ENCODE measurements at regions not wholly inside any gene's neighbourhood (a gene's known extent, or its start where the extent isn't known, plus 50 kb on each side); places are given as distances from the start of the nearest gene placed in this dataset.

DNA sequence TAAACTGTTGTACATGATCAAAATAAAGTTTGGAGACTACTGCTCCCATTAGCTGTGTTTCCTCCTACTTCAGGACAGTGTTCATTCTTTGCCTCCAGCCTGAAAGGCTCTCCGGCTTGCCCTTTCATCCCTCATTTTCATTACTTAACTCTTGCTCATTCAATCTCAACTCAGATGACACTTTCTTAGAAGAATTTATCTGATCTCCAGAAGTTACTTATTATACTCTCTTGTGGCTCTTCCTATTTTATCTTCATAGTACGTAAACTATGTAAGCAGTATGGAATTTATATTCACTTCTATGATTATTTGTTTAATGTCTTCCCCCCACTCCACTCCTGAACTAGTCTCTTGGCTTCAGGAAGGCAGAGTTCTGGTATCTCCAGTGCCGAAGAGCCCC is 1737.9 kb upstream of the C9orf72 start:
- TF ChIP-seq TAF1 (IDR thresholded peaks at IDR 0.05; ENCODE audit: control insufficient read depth, extremely low read depth, insufficient read depth, low read length, severe bottlenecking) = no peak
- no peak for TF ChIP-seq MEF2A (IDR thresholded peaks at IDR 0.05; ENCODE audit: control insufficient read depth, low read depth, low read length)
- TF ChIP-seq BDP1 (IDR thresholded peaks at IDR 0.05; ENCODE audit: insufficient read depth, insufficient read length) = no peak
- no peak for TF ChIP-seq MIER1 (IDR thresholded peaks at IDR 0.05; ENCODE audit: low read depth)
- TF ChIP-seq NR1H2 (CRISPR knock-in tag; IDR thresholded peaks at IDR 0.05) = no peak
- TF ChIP-seq GATAD2A (IDR thresholded peaks at IDR 0.05) = no peak
- no peak for TF ChIP-seq PHTF2 (CRISPR knock-in tag; IDR thresholded peaks at IDR 0.05)
- TF ChIP-seq ZNF436 (CRISPR knock-in tag; IDR thresholded peaks at IDR 0.05) = no peak
- TF ChIP-seq, protein P1, sequence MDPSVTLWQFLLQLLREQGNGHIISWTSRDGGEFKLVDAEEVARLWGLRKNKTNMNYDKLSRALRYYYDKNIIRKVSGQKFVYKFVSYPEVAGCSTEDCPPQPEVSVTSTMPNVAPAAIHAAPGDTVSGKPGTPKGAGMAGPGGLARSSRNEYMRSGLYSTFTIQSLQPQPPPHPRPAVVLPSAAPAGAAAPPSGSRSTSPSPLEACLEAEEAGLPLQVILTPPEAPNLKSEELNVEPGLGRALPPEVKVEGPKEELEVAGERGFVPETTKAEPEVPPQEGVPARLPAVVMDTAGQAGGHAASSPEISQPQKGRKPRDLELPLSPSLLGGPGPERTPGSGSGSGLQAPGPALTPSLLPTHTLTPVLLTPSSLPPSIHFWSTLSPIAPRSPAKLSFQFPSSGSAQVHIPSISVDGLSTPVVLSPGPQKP (CRISPR knock-in tag; IDR thresholded peaks at IDR 0.05) = no peak
- ChIA-PET CTCF (ENCODE audit: low intra/inter-chr PET ratio) (no interaction called here), POLR2A (no interaction called here)
- Histone ChIP-seq H3K4me3 (no peak overlapping the region), H3K79me2 (ENCODE audit: control insufficient read depth, insufficient read depth, low read length) (no peaks in the 10 kb centered on the region), H3K9me1 (ENCODE audit: control insufficient read depth, insufficient read depth, low read length) (no peaks in the 10 kb centered on the region), H2AFZ (ENCODE audit: low read depth, low read length) (no peak overlapping the region), H3K4me2 (ENCODE audit: insufficient read depth, low read length) (no peak overlapping the region), H3K9ac (ENCODE audit: insufficient read depth in 1 of 2, low read depth in 2 of 2, low read length in 2 of 2) (no peak overlapping the region), H3K27me3 (ENCODE audit: control insufficient read depth in 2 of 2, insufficient read depth in 2 of 2, low read length in 2 of 2) (no peaks in the 10 kb centered on the region), H3K36me3 (ENCODE audit: control insufficient read depth, insufficient read depth, low read length) (no peaks in the 10 kb centered on the region), H4K20me1 (replicated peaks; ENCODE audit: control insufficient read depth, insufficient read depth, low read length) (no peaks in the 10 kb centered on the region), H3K4me1 (replicated peaks in 1 of 2; ENCODE audit: control insufficient read depth in 2 of 2, insufficient read depth in 2 of 2, low read length in 2 of 2) (no peaks in the 10 kb centered on the region), H3K27ac (ENCODE audit: extremely low read depth, low read depth, low read length) (no peak overlapping the region), H3K9me3 (replicated peaks; ENCODE audit: control insufficient read depth, insufficient read depth, low read depth, low read length) (no peaks in the 10 kb centered on the region)
- no TSS peak for BruUV-seq (replicated peaks)
- DNase-seq (ENCODE audit: extremely low read depth in 1 of 4, low spot score in 3 of 4) (no peak), ATAC-seq (no peak), FAIRE-seq (no peak)
- WGBS (ENCODE audit: insufficient coverage, low coverage, missing lambda C conversion rate) = no CpG with 5 or more reads among the region's 3 CpGs
- intact Hi-C loops (cut with micrococcal nuclease) (no loop called here), in situ Hi-C loops (cut with MboI) (no loop called here)

Measured in K562 (cell line).